ENCODE measurements at regions not wholly inside any gene's neighbourhood (a gene's known extent, or its start where the extent isn't known, plus 50 kb on each side); places are given as distances from the start of the nearest gene placed in this dataset.

GRCh38 chr5:173557123-173557903 is 59.1 kb downstream of the BOD1 start:
- intact Hi-C loops (cut with DNase I): no loop called here
- DNase-seq (ENCODE audit: low spot score): no peak

GRCh38 chr5:173556142-173557028 is 60.1 kb downstream of the BOD1 start:
- no peak for DNase-seq (ENCODE audit: low spot score)
- intact Hi-C loops (cut with DNase I): no loop called here

- intact Hi-C loops (cut with DNase I): no loop called here
- no peak for DNase-seq (ENCODE audit: low spot score)
These were observed 61.3 kb downstream of the BOD1 start for GRCh38 chr5:173554989-173555705.

GRCh38 chr5:173554038-173554955 is 62.2 kb downstream of the BOD1 start:
- DNase-seq (ENCODE audit: low spot score): no peak
- intact Hi-C loops (cut with DNase I): no loop called here

- no peak for DNase-seq (ENCODE audit: low spot score)
- intact Hi-C loops (cut with DNase I): no loop called here
These were observed 65.8 kb downstream of the BOD1 start for GRCh38 chr5:173550641-173551040.

- DNase-seq (ENCODE audit: low spot score): no peak
- intact Hi-C loops (cut with DNase I): no loop called here
These were observed 66.8 kb downstream of the BOD1 start for GRCh38 chr5:173549644-173550043.

GRCh38 chr5:173547579-173547978 is 68.9 kb downstream of the BOD1 start:
- no peak for DNase-seq (ENCODE audit: low spot score)
- intact Hi-C loops (cut with DNase I): no loop called here

GRCh38 chr5:173542964-173543363 is 73.5 kb downstream of the BOD1 start:
- intact Hi-C loops (cut with DNase I): no loop called here
- no peak for DNase-seq (ENCODE audit: low spot score)

GRCh38 chr5:173542159-173542558 is 74.3 kb downstream of the BOD1 start:
- intact Hi-C loops (cut with DNase I): no loop called here
- DNase-seq (ENCODE audit: low spot score): no peak

GRCh38 chr5:173538654-173539053 is 77.8 kb downstream of the BOD1 start:
- no peak for DNase-seq (ENCODE audit: low spot score)
- intact Hi-C loops (cut with DNase I): loop anchor here (2.0 to 5.0 kb wide), 2 partner anchors 41 to 86 kb away; no protein-coding TSS in a partner anchor

- intact Hi-C loops (cut with DNase I): loop anchor here (2.0 to 5.0 kb wide), 2 partner anchors 41 to 85 kb away; no protein-coding TSS in a partner anchor
These were observed 78.4 kb downstream of the BOD1 start for GRCh38 chr5:173538018-173538417.

GRCh38 chr5:173537228-173537627 is 79.2 kb downstream of the BOD1 start:
- intact Hi-C loops (cut with DNase I): loop anchor here (5.0 kb wide), 1 partner anchor 40 kb away; no protein-coding TSS in a partner anchor

More at GRCh38 chr5:173538018-173538417, 78.4 kb downstream of the BOD1 start:
- no peak for DNase-seq (ENCODE audit: low spot score)

GRCh38 chr5:173535976-173536639 is 80.3 kb downstream of the BOD1 start:
- DNase-seq (ENCODE audit: low spot score): no peak
- intact Hi-C loops (cut with DNase I): loop anchor here (5.0 kb wide), 1 partner anchor 39 kb away; no protein-coding TSS in a partner anchor

More at GRCh38 chr5:173537228-173537627, 79.2 kb downstream of the BOD1 start:
- DNase-seq (ENCODE audit: low spot score): no peak

GRCh38 chr5:173535166-173535975 is 81.1 kb downstream of the BOD1 start:
- DNase-seq (ENCODE audit: low spot score): no peak
- intact Hi-C loops (cut with DNase I): loop anchor here (5.0 kb wide), 1 partner anchor 38 kb away; no protein-coding TSS in a partner anchor

GRCh38 chr5:173534664-173535063 is 81.8 kb downstream of the BOD1 start:
- intact Hi-C loops (cut with DNase I): loop anchor here (5.0 kb wide), 1 partner anchor 37 kb away; no protein-coding TSS in a partner anchor
- no peak for DNase-seq (ENCODE audit: low spot score)

GRCh38 chr5:173534031-173534430 is 82.4 kb downstream of the BOD1 start:
- DNase-seq (ENCODE audit: low spot score): no peak
- intact Hi-C loops (cut with DNase I): no loop called here

GRCh38 chr5:173532689-173533250 is 83.7 kb downstream of the BOD1 start:
- DNase-seq (ENCODE audit: low spot score): no peak
- intact Hi-C loops (cut with DNase I): no loop called here
